GM10248 (cell line): ENCODE measurements at regions not wholly inside any gene's neighbourhood (a gene's known extent, or its start where the extent isn't known, plus 50 kb on each side); places are given as distances from the start of the nearest gene placed in this dataset.

Experiments used
- CTCF ChIA-PET: fragments of 300-600 bp; sonication (Branson Sonifier 250); formaldehyde crosslinking; extraction: SDS; loops from one replicate; lab custom pipeline; 2021; ENCODE audit warnings: antibody characterized with exemption; lab: Yijun Ruan, JAX
- POLR2A ChIA-PET: fragments of 350-650 bp; sonication (Branson Sonifier 250); formaldehyde crosslinking; extraction: SDS; loops from one replicate; lab custom pipeline; 2020; ENCODE audit warnings: antibody characterized with exemption; lab: Yijun Ruan, JAX
- DNase-seq: peaks from one replicate; pipeline ENCODE4 v3.0.0; 2012; ENCODE audit errors: extremely low spot score
- TF ChIP-seq, protein P1 (sequence below): IDR thresholded peaks from 2 replicates; pipeline ENCODE4 v1.5.1; 2012; ENCODE audit warnings: mild to moderate bottlenecking, low read depth; ENCODE audit errors: extremely low read depth, missing control alignments, control extremely low read depth

DNA sequence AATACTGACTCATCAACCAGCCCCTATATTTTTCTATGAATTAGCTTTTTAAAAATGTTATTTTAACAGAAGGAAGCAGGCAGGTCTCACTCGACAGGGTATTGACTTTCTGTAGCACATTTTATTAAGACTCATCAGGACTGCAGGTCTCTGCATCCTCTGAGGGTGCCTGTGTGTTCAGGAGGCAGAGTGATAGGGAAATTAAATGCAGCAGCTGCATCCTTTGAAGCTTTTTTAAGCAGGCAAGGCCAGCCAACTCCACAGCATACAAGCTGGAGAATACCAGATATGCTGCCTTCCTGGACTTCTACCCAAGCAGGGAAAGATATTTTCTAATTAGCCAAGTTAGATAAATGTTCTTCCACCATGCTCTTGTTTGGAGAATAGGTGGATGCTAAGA lies 124.9 kb downstream of the WSCD1 start:
- TF ChIP-seq, protein P1, sequence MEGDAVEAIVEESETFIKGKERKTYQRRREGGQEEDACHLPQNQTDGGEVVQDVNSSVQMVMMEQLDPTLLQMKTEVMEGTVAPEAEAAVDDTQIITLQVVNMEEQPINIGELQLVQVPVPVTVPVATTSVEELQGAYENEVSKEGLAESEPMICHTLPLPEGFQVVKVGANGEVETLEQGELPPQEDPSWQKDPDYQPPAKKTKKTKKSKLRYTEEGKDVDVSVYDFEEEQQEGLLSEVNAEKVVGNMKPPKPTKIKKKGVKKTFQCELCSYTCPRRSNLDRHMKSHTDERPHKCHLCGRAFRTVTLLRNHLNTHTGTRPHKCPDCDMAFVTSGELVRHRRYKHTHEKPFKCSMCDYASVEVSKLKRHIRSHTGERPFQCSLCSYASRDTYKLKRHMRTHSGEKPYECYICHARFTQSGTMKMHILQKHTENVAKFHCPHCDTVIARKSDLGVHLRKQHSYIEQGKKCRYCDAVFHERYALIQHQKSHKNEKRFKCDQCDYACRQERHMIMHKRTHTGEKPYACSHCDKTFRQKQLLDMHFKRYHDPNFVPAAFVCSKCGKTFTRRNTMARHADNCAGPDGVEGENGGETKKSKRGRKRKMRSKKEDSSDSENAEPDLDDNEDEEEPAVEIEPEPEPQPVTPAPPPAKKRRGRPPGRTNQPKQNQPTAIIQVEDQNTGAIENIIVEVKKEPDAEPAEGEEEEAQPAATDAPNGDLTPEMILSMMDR, result no peak
- ChIA-PET POLR2A (no interaction called here), CTCF (no interaction called here)
- no peak for DNase-seq

DNA sequence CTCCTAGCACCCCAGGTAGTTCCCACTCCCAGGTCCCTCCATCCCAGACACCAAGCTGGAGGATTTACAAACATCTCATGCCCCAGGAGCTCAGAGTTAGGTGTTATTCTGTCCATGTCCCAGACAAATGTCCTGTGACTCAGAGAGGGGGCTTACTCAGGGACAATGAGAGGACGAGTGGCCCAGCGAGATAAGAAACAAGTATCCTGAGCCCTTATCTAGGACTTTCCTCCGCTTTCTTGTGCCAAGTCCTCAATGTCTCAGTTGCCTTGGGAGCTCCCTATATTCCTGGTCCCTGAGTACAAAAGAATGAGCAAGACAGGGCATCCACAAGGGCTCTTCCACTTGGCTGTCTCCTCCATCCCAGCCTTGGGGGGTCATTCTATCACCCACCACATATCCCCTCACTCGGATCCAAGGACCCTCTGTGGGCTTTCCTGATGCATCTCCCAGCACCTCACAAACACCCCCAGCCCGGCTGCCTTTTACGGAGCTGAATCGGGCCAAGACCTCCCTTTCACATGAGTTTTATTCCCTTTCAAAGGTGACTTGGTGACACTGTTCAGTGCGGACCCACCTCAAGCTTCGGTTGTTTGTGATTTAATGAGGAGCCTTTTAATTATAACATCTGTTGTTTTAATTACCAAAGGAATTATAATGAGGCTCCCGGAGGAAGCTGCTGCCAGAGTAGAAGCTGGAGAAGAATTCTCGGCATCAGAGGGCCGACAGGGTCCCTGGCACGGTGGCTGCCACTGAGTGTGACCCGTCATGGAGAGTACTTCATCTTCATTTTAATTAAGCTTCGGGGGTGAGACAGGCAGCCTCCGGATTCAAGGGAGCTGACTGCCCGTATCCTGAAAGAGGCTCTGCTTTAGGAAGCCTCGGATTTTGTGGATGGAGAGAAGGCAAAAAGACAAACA lies 121.5 kb downstream of the WSCD1 start:
- TF ChIP-seq, protein P1, result no peak
- DNase-seq, result no peak
- CTCF ChIA-PET, result no interaction called here
- POLR2A ChIA-PET, result no interaction called here

DNA sequence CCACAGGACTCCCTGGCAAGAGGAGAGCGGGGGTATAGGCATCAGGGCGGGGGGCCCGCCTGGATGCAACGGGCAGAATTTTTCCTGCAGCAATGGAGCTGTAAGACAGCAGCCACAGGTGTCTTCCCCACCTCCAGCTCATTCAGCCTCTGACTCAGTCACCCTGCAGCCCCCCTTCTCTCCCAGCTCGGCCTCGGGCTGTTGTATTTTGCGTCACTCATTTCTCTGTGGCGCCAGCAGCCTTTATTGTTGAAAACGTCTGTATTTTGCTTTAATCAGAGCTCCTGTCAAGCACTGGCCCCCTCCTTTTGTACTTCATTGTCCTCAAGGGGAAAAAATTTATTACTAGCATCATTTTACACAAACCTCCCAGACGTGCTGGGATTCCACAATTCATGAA lies 117.7 kb downstream of the WSCD1 start:
- CTCF ChIA-PET, result no interaction called here
- POLR2A ChIA-PET, result no interaction called here
- DNase-seq, result no peak
- TF ChIP-seq, protein P1, result no peak

DNA sequence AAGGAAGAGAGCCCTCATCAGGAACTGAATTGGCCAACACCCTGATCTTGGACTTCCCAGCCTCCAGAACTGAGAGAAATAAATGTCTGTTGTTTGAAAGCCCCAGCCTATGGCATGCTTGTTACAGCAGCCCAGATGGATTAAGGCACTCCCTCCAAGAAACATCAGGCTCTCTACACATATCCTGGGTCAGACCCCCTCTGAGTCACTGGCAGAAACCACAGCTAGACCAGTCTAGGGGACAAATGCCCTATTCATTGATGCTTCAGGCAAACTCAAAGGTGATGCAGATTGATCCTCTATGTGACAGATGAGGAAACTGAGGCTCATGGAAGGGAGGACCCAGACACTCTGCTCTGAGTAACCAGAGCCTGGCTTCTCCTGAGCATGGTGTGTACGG lies 116.8 kb downstream of the WSCD1 start:
- DNase-seq, result no peak
- TF ChIP-seq, protein P1, result no peak
- POLR2A ChIA-PET, result no interaction called here
- CTCF ChIA-PET, result no interaction called here

DNA sequence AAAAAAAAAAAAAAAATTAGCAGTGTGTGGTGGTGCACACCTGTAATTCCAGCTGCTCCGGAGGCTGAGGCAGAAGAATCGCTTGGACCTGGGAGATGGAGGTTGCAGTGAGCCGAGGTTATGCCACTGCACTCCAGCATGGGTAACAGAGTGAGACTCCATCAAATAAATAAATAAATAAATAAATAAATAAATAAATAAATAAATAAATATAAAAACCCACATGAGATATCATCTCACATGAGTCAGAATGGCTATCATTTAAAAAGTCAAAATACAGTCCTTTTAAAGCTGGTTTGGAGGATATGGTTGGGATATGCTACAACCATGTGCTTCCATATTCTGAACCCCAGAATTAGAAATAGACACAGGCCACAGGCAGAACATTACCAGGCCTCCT lies 114.3 kb downstream of the WSCD1 start:
- CTCF ChIA-PET, result no interaction called here
- TF ChIP-seq, protein P1, result no peak
- no peak for DNase-seq
- POLR2A ChIA-PET, result no interaction called here

DNA sequence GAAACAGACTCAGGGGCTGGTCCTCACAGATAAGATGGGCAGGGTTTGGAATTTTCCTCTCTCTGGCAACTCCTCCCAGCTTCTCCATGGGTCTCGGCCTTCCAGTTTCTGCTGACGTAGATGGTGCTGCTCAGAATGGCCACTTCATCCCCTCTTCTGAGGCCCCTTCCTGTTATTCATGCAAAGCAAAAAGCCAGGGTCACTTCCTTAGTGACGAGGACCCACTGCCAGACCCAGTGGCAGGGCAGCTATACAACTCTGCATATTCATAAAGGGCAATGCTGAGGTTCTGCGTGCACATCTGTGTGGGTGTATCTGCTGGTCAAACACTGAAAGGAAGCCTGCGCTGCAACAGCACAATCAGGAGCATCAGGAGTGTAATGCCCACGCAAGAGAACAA lies 108.8 kb downstream of the WSCD1 start:
- ChIA-PET POLR2A (no interaction called here), CTCF (no interaction called here)
- TF ChIP-seq, protein P1, result no peak
- no peak for DNase-seq
